ENCODE measurements at regions not wholly inside any gene's neighbourhood (a gene's known extent, or its start where the extent isn't known, plus 50 kb on each side); places are given as distances from the start of the nearest gene placed in this dataset.

DNA sequence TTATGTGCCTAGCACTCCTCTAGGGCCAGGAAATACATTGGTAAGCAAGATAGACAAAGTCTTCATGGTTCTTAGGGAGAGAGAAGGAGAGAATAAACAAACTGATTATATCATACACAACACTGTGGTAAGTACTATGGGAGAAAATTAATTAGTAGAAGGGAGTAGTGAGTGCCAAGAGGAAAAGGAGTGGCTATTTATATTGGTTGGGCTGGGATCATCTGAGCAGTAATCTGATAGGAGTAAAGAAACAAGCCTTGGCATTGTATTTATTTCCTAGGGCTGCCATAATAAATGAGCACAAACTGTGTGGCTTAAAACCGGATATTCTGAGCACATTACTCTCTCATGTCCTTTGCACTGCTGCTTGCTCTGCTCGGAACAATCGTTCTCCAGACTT is 158.1 kb upstream of the PHF14 start:
- TF ChIP-seq CTCF (tag by site-specific recombination; IDR thresholded peaks at IDR 0.05) (no peak), BCL11A (tag by site-specific recombination; IDR thresholded peaks at IDR 0.05; ENCODE audit: low read depth) (no peak), ZNF571 (tag by site-specific recombination; IDR thresholded peaks at IDR 0.05) (no peak), PATZ1 (tag by site-specific recombination; IDR thresholded peaks at IDR 0.05) (no peak), ZNF24 (tag by site-specific recombination; IDR thresholded peaks at IDR 0.05) (no peak), ZNF510 (tag by site-specific recombination; IDR thresholded peaks at IDR 0.05; ENCODE audit: insufficient replicate concordance) (no peak), ZNF449 (tag by site-specific recombination; IDR thresholded peaks at IDR 0.05) (no peak), ZNF157 (tag by site-specific recombination; IDR thresholded peaks at IDR 0.05) (no peak), ZBTB7A (tag by site-specific recombination; IDR thresholded peaks at IDR 0.05; ENCODE audit: low read depth) (no peak), SP2 (tag by site-specific recombination; IDR thresholded peaks at IDR 0.05) (no peak), EGR2 (tag by site-specific recombination; IDR thresholded peaks at IDR 0.05; ENCODE audit: low read depth) (no peak), ZNF670 (tag by site-specific recombination; IDR thresholded peaks at IDR 0.05; ENCODE audit: low read depth) (no peak)
- TF ChIP-seq, protein P1, sequence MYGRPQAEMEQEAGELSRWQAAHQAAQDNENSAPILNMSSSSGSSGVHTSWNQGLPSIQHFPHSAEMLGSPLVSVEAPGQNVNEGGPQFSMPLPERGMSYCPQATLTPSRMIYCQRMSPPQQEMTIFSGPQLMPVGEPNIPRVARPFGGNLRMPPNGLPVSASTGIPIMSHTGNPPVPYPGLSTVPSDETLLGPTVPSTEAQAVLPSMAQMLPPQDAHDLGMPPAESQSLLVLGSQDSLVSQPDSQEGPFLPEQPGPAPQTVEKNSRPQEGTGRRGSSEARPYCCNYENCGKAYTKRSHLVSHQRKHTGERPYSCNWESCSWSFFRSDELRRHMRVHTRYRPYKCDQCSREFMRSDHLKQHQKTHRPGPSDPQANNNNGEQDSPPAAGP (tag by site-specific recombination; IDR thresholded peaks at IDR 0.05): no peak
- TF ChIP-seq, protein P2, sequence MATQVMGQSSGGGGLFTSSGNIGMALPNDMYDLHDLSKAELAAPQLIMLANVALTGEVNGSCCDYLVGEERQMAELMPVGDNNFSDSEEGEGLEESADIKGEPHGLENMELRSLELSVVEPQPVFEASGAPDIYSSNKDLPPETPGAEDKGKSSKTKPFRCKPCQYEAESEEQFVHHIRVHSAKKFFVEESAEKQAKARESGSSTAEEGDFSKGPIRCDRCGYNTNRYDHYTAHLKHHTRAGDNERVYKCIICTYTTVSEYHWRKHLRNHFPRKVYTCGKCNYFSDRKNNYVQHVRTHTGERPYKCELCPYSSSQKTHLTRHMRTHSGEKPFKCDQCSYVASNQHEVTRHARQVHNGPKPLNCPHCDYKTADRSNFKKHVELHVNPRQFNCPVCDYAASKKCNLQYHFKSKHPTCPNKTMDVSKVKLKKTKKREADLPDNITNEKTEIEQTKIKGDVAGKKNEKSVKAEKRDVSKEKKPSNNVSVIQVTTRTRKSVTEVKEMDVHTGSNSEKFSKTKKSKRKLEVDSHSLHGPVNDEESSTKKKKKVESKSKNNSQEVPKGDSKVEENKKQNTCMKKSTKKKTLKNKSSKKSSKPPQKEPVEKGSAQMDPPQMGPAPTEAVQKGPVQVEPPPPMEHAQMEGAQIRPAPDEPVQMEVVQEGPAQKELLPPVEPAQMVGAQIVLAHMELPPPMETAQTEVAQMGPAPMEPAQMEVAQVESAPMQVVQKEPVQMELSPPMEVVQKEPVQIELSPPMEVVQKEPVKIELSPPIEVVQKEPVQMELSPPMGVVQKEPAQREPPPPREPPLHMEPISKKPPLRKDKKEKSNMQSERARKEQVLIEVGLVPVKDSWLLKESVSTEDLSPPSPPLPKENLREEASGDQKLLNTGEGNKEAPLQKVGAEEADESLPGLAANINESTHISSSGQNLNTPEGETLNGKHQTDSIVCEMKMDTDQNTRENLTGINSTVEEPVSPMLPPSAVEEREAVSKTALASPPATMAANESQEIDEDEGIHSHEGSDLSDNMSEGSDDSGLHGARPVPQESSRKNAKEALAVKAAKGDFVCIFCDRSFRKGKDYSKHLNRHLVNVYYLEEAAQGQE (tag by site-specific recombination; IDR thresholded peaks at IDR 0.05): no peak

Data from HEK293 (cell line).